HepG2 (cell line): ENCODE measurements at regions not wholly inside any gene's neighbourhood (a gene's known extent, or its start where the extent isn't known, plus 50 kb on each side); places are given as distances from the start of the nearest gene placed in this dataset.

Experiments used
- ATAC-seq: fragments of 200-7000 bp; cut with Tn5 transposase; 3 replicates; pipeline ENCODE4 v1.9.1; 2020; ENCODE audit warnings: mild to moderate bottlenecking, moderate library complexity
- BruUV-seq: library from RNA; stranded (reverse); fragments of 400-500 nt; replicated peaks from 2 replicates; lab custom pipeline; 2021; lab: Mats Ljungman, UMichigan
- CTCF ChIA-PET: fragments of 300-600 bp; formaldehyde crosslinking; extraction: SDS; loops from one replicate; lab custom pipeline; 2021; ENCODE audit warnings: low total read pairs, inconsistent platforms, low intra/inter-chr PET ratio; lab: Yijun Ruan, JAX
- POLR2A ChIA-PET: fragments of 350-600 bp; sonication (Branson Sonifier 250); formaldehyde crosslinking; loops from one replicate; lab custom pipeline; 2020; ENCODE audit warnings: antibody characterized with exemption, inconsistent platforms; lab: Yijun Ruan, JAX
- DNase-seq: peaks from one replicate; pipeline ENCODE4 v3.0.0-alpha.2; 2015; ENCODE audit warnings: low spot score
- FAIRE-seq: peaks from 3 replicates; lab custom pipeline; 2011; peaks lifted over from hg19 to GRCh38; lab: Jason Lieb, UNC
- H2AFZ ChIP-seq: one replicate; pipeline ENCODE4 v1.6.1; 2011; ENCODE audit warnings: low read length, inconsistent platforms
- H3K27ac ChIP-seq: fragments of 300-600 bp; 3 replicates; pipeline ENCODE4 v1.8.0; 2011; ENCODE audit warnings: mixed run types, mild to moderate bottlenecking, mixed read lengths, low read length, inconsistent platforms; ENCODE audit not compliant: insufficient read depth; ENCODE audit errors: extremely low read length
- H3K27me3 ChIP-seq, 2 experiments: fragments of 200-600 bp in 1 of 2; 2 replicates in 1 of 2; 3 replicates in 1 of 2; pipeline versions ENCODE4 v1.6.0 to v1.8.0; 2011; ENCODE audit warnings: low read length in 2 of 2, mild to moderate bottlenecking in 2 of 2, moderate library complexity in 2 of 2, inconsistent platforms in 1 of 2; ENCODE audit not compliant: insufficient read depth in 2 of 2, control insufficient read depth in 1 of 2
- H3K36me3 ChIP-seq, 2 experiments: fragments of 200-600 bp in 1 of 2; replicated peaks in 1 of 2; 2 replicates in 1 of 2; 3 replicates in 1 of 2; pipeline versions ENCODE4 v1.5.1 to v1.8.0; 2011; ENCODE audit warnings: low read length in 2 of 2, inconsistent platforms in 1 of 2; ENCODE audit not compliant: insufficient read depth in 2 of 2, control insufficient read depth in 1 of 2
- H3K4me1 ChIP-seq: 2 replicates; pipeline ENCODE4 v1.5.1; 2012; ENCODE audit warnings: low read length, inconsistent platforms; ENCODE audit not compliant: insufficient read depth
- H3K4me2 ChIP-seq: 2 replicates; pipeline ENCODE4 v1.6.0; 2011; ENCODE audit warnings: low read depth, low read length, inconsistent platforms
- H3K4me3 ChIP-seq, 3 experiments: fragments of 200-600 bp in 1 of 3; sonication (generic), shearing (Covaris generic) in 1 of 3; replicated peaks in 1 of 3; 2 replicates each; pipeline ENCODE4 v1.5.1; 2011 to 2016; ENCODE audit warnings: low read length in 3 of 3, inconsistent platforms in 2 of 3, low read depth in 2 of 3, mild to moderate bottlenecking in 2 of 3, control low read depth in 1 of 3, mixed read lengths in 1 of 3; ENCODE audit not compliant: insufficient read depth in 1 of 3
- H3K79me2 ChIP-seq: one replicate; pipeline ENCODE4 v1.6.1; 2011; ENCODE audit warnings: low read length, inconsistent platforms; ENCODE audit not compliant: insufficient read depth
- H3K9ac ChIP-seq: 2 replicates; pipeline ENCODE4 v1.6.0; 2011; ENCODE audit warnings: mild to moderate bottlenecking, low read depth, low read length, inconsistent platforms; ENCODE audit not compliant: insufficient read depth
- H3K9me3 ChIP-seq: 2 replicates; pipeline ENCODE4 v1.5.1; 2012; ENCODE audit warnings: mild to moderate bottlenecking, low read length
- H4K20me1 ChIP-seq: 2 replicates; pipeline ENCODE4 v1.6.0; 2011; ENCODE audit warnings: inconsistent platforms, mild to moderate bottlenecking, low read length, moderate library complexity; ENCODE audit not compliant: insufficient read depth
- FOXA1 ChIP-seq, 2 experiments: fragments of 450-650 bp in 1 of 2; sonication (generic) in 1 of 2; formaldehyde crosslinking in 1 of 2; IDR thresholded peaks; 2 replicates each; pipeline versions ENCODE4 v1.4.0 to v1.6.1; 2016 to 2020; ENCODE audit warnings: missing genetic modification reagents in 1 of 2
- HMG20B ChIP-seq: conservative IDR thresholded peaks from 2 replicates; pipeline ENCODE4 v1.6.1; 2016; ENCODE audit warnings: missing genetic modification reagents, missing compliant biosample characterization
- KLF9 ChIP-seq: IDR thresholded peaks from 2 replicates; pipeline ENCODE4 v1.6.1; 2016; ENCODE audit warnings: low read depth
- MED8 ChIP-seq: sonication (generic); formaldehyde crosslinking; IDR thresholded peaks from 2 replicates; pipeline ENCODE4 v1.8.1; 2023; ENCODE audit warnings: mild to moderate bottlenecking, missing genetic modification reagents; ENCODE audit not compliant: insufficient replicate concordance
- NR2F1 ChIP-seq, 2 experiments: fragments of 450-650 bp in 1 of 2; formaldehyde crosslinking in 1 of 2; IDR thresholded peaks; 2 replicates each; pipeline versions ENCODE4 v1.5.0 to v1.6.1; 2016 to 2020; ENCODE audit warnings: mild to moderate bottlenecking in 1 of 2, missing compliant biosample characterization in 1 of 2, missing genetic modification reagents in 1 of 2, moderate library complexity in 1 of 2
- NRL ChIP-seq: sonication (generic); formaldehyde crosslinking; IDR thresholded peaks from 2 replicates; pipeline ENCODE4 v1.5.0; 2020; ENCODE audit warnings: missing genetic modification reagents, mild to moderate bottlenecking, moderate library complexity, borderline replicate concordance
- POLR2AphosphoS5 ChIP-seq: IDR thresholded peaks from 2 replicates; pipeline ENCODE4 v1.6.1; 2012; ENCODE audit warnings: low read depth, low read length
- SALL1 ChIP-seq: sonication (generic); formaldehyde crosslinking; IDR thresholded peaks from 2 replicates; pipeline ENCODE4 v1.8.0; 2022; ENCODE audit warnings: mild to moderate bottlenecking, missing genetic modification reagents
- ZNF30 ChIP-seq: sonication (generic); formaldehyde crosslinking; IDR thresholded peaks from 2 replicates; pipeline ENCODE4 v1.5.0; 2020; ENCODE audit warnings: mild to moderate bottlenecking, missing genetic modification reagents
- ZNF644 ChIP-seq: IDR thresholded peaks from 2 replicates; pipeline ENCODE4 v1.6.1; 2016; ENCODE audit warnings: low read depth
- ZNF83 ChIP-seq: sonication (generic); formaldehyde crosslinking; IDR thresholded peaks from 2 replicates; pipeline ENCODE4 v1.4.0; 2020; ENCODE audit warnings: missing genetic modification reagents, mild to moderate bottlenecking, borderline replicate concordance
- ZSCAN12 ChIP-seq: sonication (generic); formaldehyde crosslinking; IDR thresholded peaks from 2 replicates; pipeline ENCODE4 v1.9.0; 2021; ENCODE audit warnings: mild to moderate bottlenecking, missing genetic modification reagents
- WGBS: methylation state at CpG from one replicate; pipeline ENCODE4 v1.1.6; 2017; ENCODE audit warnings: low lambda C conversion rate; 5-methylcytosine and 5-hydroxymethylcytosine counted together
- in situ Hi-C: cut with HindIII; loops from 2 replicates; pipeline ENCODE4 v1.10.0; 2017; ENCODE audit warnings: low pct_unique_long_range_greater_than_20kb; ENCODE audit not compliant: extremely low pct_ligation_motif_present
- intact Hi-C: fragments of 100-400 bp; cut with micrococcal nuclease; formaldehyde crosslinking; loops from one replicate; pipeline ENCODE4 v1.10.0; 2022; ENCODE audit not compliant: unreplicated experiment

- ChIA-PET POLR2A (no interaction called here), CTCF (no interaction called here)
- no peak for FAIRE-seq
- ATAC-seq, result no peak
- intact Hi-C loops, result no loop called here
- H4K20me1 ChIP-seq, result no peaks in the 10 kb centered on the region
- no peak overlapping the region for H3K4me3 ChIP-seq
- H3K27me3 ChIP-seq, result no peaks in the 10 kb centered on the region
- no peaks in the 10 kb centered on the region for H3K79me2 ChIP-seq
- H3K27ac ChIP-seq, result no peak overlapping the region
- in situ Hi-C loops, result no loop called here
- no TSS peak for BruUV-seq
- no peaks in the 10 kb centered on the region for H3K4me1 ChIP-seq
- H2AFZ ChIP-seq, result no peak overlapping the region
- no peak for TF ChIP-seq SALL1 (CRISPR knock-in tag)
- TF ChIP-seq NRL (CRISPR knock-in tag), result no peak
- no peak for TF ChIP-seq KLF9 (CRISPR knock-in tag)
- no peak for TF ChIP-seq ZNF83 (CRISPR knock-in tag)
- no peak for TF ChIP-seq NR2F1 (CRISPR knock-in tag; IDR thresholded peaks at IDR 0.05)
- no peak for TF ChIP-seq ZSCAN12 (CRISPR knock-in tag)
- TF ChIP-seq MED8 (CRISPR knock-in tag), result no peak
- no peak for TF ChIP-seq ZNF644
- TF ChIP-seq ZNF30, result no peak
- TF ChIP-seq POLR2AphosphoS5, result no peak
- H3K36me3 ChIP-seq, result no peaks in the 10 kb centered on the region
- H3K9me3 ChIP-seq, result no peaks in the 10 kb centered on the region
- WGBS, result 0% methylated on average over 1 of the region's 1 CpG
- DNase-seq, result no peak
- no peak overlapping the region for H3K4me2 ChIP-seq
- H3K9ac ChIP-seq, result no peak overlapping the region
Measured at GRCh38 chr18:54692463-54692862, 101.4 kb downstream of the DYNAP start.

- DNase-seq, result no peak
- Histone ChIP-seq H3K4me3 (no peak overlapping the region), H2AFZ (no peak overlapping the region), H3K9ac (no peak overlapping the region), H4K20me1 (no peaks in the 10 kb centered on the region), H3K27ac (no peak overlapping the region), H3K9me3 (no peaks in the 10 kb centered on the region), H3K27me3 (no peaks in the 10 kb centered on the region), H3K79me2 (no peaks in the 10 kb centered on the region), H3K36me3 (no peaks in the 10 kb centered on the region), H3K4me2 (no peak overlapping the region), H3K4me1 (no peaks in the 10 kb centered on the region)
- ATAC-seq, result no peak
- ChIA-PET CTCF (no interaction called here), POLR2A (no interaction called here)
- BruUV-seq, result no TSS peak
- in situ Hi-C loops, result no loop called here
- intact Hi-C loops, result no loop called here
- TF ChIP-seq FOXA1 (IDR thresholded peaks at IDR 0.05), result peak; percentile 30; the same call in 1 of the 2 replicates
- TF ChIP-seq FOXA1 (CRISPR knock-in tag; IDR thresholded peaks at IDR 0.05), result no peak
- TF ChIP-seq HMG20B (CRISPR knock-in tag), result no peak
- FAIRE-seq, result no peak
- 0% methylated on average over 4 of the region's 4 CpGs for WGBS
Measured at GRCh38 chr18:54696616-54697293, 105.7 kb downstream of the DYNAP start.
